HCT116 (cell line): ENCODE measurements at regions not wholly inside any gene's neighbourhood (a gene's known extent, or its start where the extent isn't known, plus 50 kb on each side); places are given as distances from the start of the nearest gene placed in this dataset.

ENCODE experiments used
- ATAC-seq: fragments of 200-7000 bp; cut with Tn5 transposase; 2 replicates; pipeline ENCODE4 v1.9.1; 2020; ENCODE audit warnings: mild to moderate bottlenecking, moderate library complexity
- BruUV-seq: library from RNA; stranded (reverse); fragments of 400-500 nt; replicated peaks from 2 replicates; lab custom pipeline; 2021; lab: Mats Ljungman, UMichigan
- CTCF ChIA-PET: fragments of 300-600 bp; sonication (Branson Sonifier 250); formaldehyde crosslinking; loops from one replicate; lab custom pipeline; 2021; ENCODE audit warnings: antibody characterized with exemption; lab: Charles Lee
- POLR2A ChIA-PET: fragments of 300-600, 350-600 bp; sonication (Branson Sonifier 250); formaldehyde crosslinking; loops from one replicate; lab custom pipeline; 2021; ENCODE audit warnings: antibody characterized with exemption; lab: Charles Lee
- RAD21 ChIA-PET, 2 experiments: fragments of 300-600 bp; sonication (Branson Sonifier 250); formaldehyde crosslinking; loops; one replicate each; lab custom pipeline; 2023; ENCODE audit warnings: low total read pairs in 2 of 2; ENCODE audit not compliant: uncharacterized antibody in 2 of 2, unreplicated experiment in 2 of 2, low non-redundant PET in 1 of 2; lab: Charles Lee
- DNase-seq: peaks from one replicate; pipeline ENCODE4 v3.0.0-alpha.2; 2010; ENCODE audit warnings: low read depth, low spot score
- H2AFZ ChIP-seq: fragments of 200-600 bp; shearing (Covaris generic), sonication (generic); 2 replicates; pipeline ENCODE4 v1.6.1; 2017; ENCODE audit warnings: low read depth, mixed run types, mixed read lengths, antibody characterized with exemption, low read length; ENCODE audit not compliant: poor library complexity, severe bottlenecking
- H3K27ac ChIP-seq: 2 replicates; pipeline ENCODE4 v1.5.1; 2012; ENCODE audit warnings: low read depth, low read length
- H3K27me3 ChIP-seq: fragments of 200-600 bp; sonication (generic); 2 replicates; pipeline ENCODE4 v1.6.1; 2016; ENCODE audit warnings: mixed run types, low read length, mixed read lengths; ENCODE audit not compliant: insufficient read depth
- H3K36me3 ChIP-seq, 2 experiments: fragments of 200-500 bp in 1 of 2; fragments of 200-600 bp in 1 of 2; sonication (Bioruptor generic) in 1 of 2; sonication (generic) in 1 of 2; 2 replicates each; pipeline versions ENCODE4 v1.5.1 to v1.6.1; 2014 to 2016; ENCODE audit warnings: low read length in 2 of 2, inconsistent platforms in 1 of 2, mixed read lengths in 1 of 2, mixed run types in 1 of 2; ENCODE audit not compliant: insufficient read depth in 2 of 2, control insufficient read depth in 1 of 2
- H3K4me1 ChIP-seq, 2 experiments: fragments of 200-600 bp in 1 of 2; sonication (generic) in 1 of 2; 2 replicates each; pipeline versions ENCODE4 v1.5.1 to v1.6.1; 2012 to 2017; ENCODE audit warnings: low read length in 2 of 2, inconsistent platforms in 1 of 2, mild to moderate bottlenecking in 1 of 2, mixed read lengths in 1 of 2, mixed run types in 1 of 2, moderate library complexity in 1 of 2; ENCODE audit not compliant: insufficient read depth in 2 of 2, control insufficient read depth in 1 of 2
- H3K4me2 ChIP-seq: fragments of 200-600 bp; sonication (generic); 2 replicates; pipeline ENCODE4 v1.6.1; 2017; ENCODE audit warnings: mixed run types, low read length, mixed read lengths
- H3K4me3 ChIP-seq, 2 experiments: fragments of 200-600 bp in 1 of 2; sonication (generic) in 1 of 2; replicated peaks in 1 of 2; 2 replicates each; pipeline ENCODE4 v1.5.1; 2011 to 2016; ENCODE audit warnings: low read length in 2 of 2, control low read depth in 1 of 2, low read depth in 1 of 2, mild to moderate bottlenecking in 1 of 2, mixed read lengths in 1 of 2, mixed run types in 1 of 2
- H3K79me2 ChIP-seq: fragments of 200-600 bp; sonication (generic); 2 replicates; pipeline ENCODE4 v1.6.1; 2017; ENCODE audit warnings: mild to moderate bottlenecking, mixed run types, low read length, moderate library complexity, mixed read lengths; ENCODE audit not compliant: insufficient read depth
- H3K9ac ChIP-seq: fragments of 200-600 bp; sonication (generic); 2 replicates; pipeline ENCODE4 v1.6.1; 2016; ENCODE audit warnings: low read length, mixed read lengths
- H3K9me2 ChIP-seq: fragments of 200-600 bp; sonication (generic), shearing (Covaris generic); 2 replicates; pipeline ENCODE4 v1.6.1; 2017; ENCODE audit warnings: mixed run types, mild to moderate bottlenecking, moderate library complexity; ENCODE audit not compliant: insufficient read depth
- H3K9me3 ChIP-seq, 2 experiments: fragments of 200-500 bp in 1 of 2; fragments of 200-600 bp in 1 of 2; sonication (Bioruptor generic) in 1 of 2; sonication (generic) in 1 of 2; 2 replicates each; pipeline ENCODE4 v1.6.1; 2014 to 2017; ENCODE audit warnings: low read length in 2 of 2, mixed read lengths in 2 of 2, inconsistent platforms in 1 of 2, low read depth in 1 of 2, mild to moderate bottlenecking in 1 of 2, mixed run types in 1 of 2, moderate library complexity in 1 of 2; ENCODE audit not compliant: control insufficient read depth in 1 of 2, insufficient read depth in 1 of 2
- H4K20me1 ChIP-seq: fragments of 200-600 bp; sonication (generic), shearing (Covaris generic); 2 replicates; pipeline ENCODE4 v1.6.1; 2017; ENCODE audit warnings: mixed run types, mild to moderate bottlenecking, moderate library complexity; ENCODE audit not compliant: insufficient read depth
- EGR1 ChIP-seq: IDR thresholded peaks from 2 replicates; pipeline ENCODE4 v1.6.1; 2012; ENCODE audit warnings: low read depth
- ELF1 ChIP-seq: IDR thresholded peaks from 2 replicates; pipeline ENCODE4 v1.6.1; 2012; ENCODE audit warnings: low read depth, borderline replicate concordance
- EZH2phosphoT487 ChIP-seq: fragments of 200-600 bp; IDR thresholded peaks from 2 replicates; pipeline ENCODE4 v1.6.1; 2018; ENCODE audit warnings: antibody characterized with exemption, borderline replicate concordance
- POLR2A ChIP-seq: IDR thresholded peaks from 2 replicates; pipeline ENCODE4 v1.7.0; 2011; ENCODE audit warnings: borderline replicate concordance; ENCODE audit not compliant: insufficient read depth, insufficient read length; ENCODE audit errors: extremely low read depth
- SIN3A ChIP-seq: IDR thresholded peaks from 2 replicates; pipeline ENCODE4 v1.6.1; 2012; ENCODE audit warnings: low read depth
- SP1 ChIP-seq: IDR thresholded peaks from 2 replicates; pipeline ENCODE4 v1.6.1; 2012; ENCODE audit warnings: low read depth
- TCF7L2 ChIP-seq: IDR thresholded peaks from 2 replicates; pipeline ENCODE4 v1.7.0; 2011; ENCODE audit warnings: borderline replicate concordance, inconsistent platforms; ENCODE audit not compliant: insufficient read depth, insufficient read length; ENCODE audit errors: extremely low read depth
- YY1 ChIP-seq: IDR thresholded peaks from 2 replicates; pipeline ENCODE4 v1.6.1; 2011; ENCODE audit warnings: low read length, low read depth, moderate library complexity, mild to moderate bottlenecking; ENCODE audit not compliant: insufficient replicate concordance; ENCODE audit errors: extremely low read depth
- intact Hi-C: fragments of 100-400 bp; cut with micrococcal nuclease; formaldehyde crosslinking; loops from 2 replicates; pipeline ENCODE4 v1.10.0; 2022
- TF ChIP-seq, protein P1 (sequence below): IDR thresholded peaks from 2 replicates; pipeline ENCODE4 v1.6.1; 2012
- TF ChIP-seq, protein P2 (sequence below): IDR thresholded peaks from 2 replicates; pipeline ENCODE4 v1.6.1; 2012
- TF ChIP-seq, protein P3 (sequence below): IDR thresholded peaks from 2 replicates; pipeline ENCODE4 v1.6.1; 2012; ENCODE audit warnings: low read depth

DNA sequence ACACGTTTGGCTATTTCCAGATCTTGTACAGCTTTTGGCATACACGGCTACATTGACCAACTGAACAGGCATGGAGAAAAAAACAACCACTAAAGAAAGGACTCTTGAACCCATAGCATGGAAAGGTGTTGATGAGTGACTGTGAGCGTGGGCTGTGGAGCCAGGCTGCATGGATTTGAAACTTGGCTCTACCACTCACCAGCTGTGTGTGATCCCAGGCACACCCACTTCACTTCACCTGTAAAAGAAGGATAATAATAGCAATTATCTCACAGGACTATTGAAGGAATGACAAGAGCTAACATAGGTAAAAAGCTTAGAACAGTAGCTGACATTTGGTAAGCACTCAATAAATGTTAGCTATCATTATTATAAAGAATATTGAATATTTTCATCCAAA is 301.7 kb upstream of the CPEB2 start:
- Histone ChIP-seq H3K36me3 (no peaks in the 10 kb centered on the region), H3K4me3 (no peak overlapping the region), H3K79me2 (no peaks in the 10 kb centered on the region), H3K27ac (no peak overlapping the region), H3K9ac (no peak overlapping the region), H4K20me1 (no peaks in the 10 kb centered on the region), H3K4me2 (no peak overlapping the region), H2AFZ (no peak overlapping the region), H3K9me3 (no peaks in the 10 kb centered on the region), H3K27me3 (no peaks in the 10 kb centered on the region), H3K9me2 (no peaks in the 10 kb centered on the region), H3K4me1 (no peaks in the 10 kb centered on the region)
- ATAC-seq (no peak), DNase-seq (no peak)
- RAD21 ChIA-PET, result no interaction called here
- BruUV-seq, result no TSS peak
- TF ChIP-seq SP1 (no peak), YY1 (no peak), ELF1 (no peak), EGR1 (no peak), SIN3A (no peak), POLR2A (no peak), TCF7L2 (no peak), EZH2phosphoT487 (no peak)
- TF ChIP-seq, protein P1, sequence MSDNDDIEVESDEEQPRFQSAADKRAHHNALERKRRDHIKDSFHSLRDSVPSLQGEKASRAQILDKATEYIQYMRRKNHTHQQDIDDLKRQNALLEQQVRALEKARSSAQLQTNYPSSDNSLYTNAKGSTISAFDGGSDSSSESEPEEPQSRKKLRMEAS, result no peak
- TF ChIP-seq, protein P2, sequence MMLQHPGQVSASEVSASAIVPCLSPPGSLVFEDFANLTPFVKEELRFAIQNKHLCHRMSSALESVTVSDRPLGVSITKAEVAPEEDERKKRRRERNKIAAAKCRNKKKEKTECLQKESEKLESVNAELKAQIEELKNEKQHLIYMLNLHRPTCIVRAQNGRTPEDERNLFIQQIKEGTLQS, result no peak
- TF ChIP-seq, protein P3, sequence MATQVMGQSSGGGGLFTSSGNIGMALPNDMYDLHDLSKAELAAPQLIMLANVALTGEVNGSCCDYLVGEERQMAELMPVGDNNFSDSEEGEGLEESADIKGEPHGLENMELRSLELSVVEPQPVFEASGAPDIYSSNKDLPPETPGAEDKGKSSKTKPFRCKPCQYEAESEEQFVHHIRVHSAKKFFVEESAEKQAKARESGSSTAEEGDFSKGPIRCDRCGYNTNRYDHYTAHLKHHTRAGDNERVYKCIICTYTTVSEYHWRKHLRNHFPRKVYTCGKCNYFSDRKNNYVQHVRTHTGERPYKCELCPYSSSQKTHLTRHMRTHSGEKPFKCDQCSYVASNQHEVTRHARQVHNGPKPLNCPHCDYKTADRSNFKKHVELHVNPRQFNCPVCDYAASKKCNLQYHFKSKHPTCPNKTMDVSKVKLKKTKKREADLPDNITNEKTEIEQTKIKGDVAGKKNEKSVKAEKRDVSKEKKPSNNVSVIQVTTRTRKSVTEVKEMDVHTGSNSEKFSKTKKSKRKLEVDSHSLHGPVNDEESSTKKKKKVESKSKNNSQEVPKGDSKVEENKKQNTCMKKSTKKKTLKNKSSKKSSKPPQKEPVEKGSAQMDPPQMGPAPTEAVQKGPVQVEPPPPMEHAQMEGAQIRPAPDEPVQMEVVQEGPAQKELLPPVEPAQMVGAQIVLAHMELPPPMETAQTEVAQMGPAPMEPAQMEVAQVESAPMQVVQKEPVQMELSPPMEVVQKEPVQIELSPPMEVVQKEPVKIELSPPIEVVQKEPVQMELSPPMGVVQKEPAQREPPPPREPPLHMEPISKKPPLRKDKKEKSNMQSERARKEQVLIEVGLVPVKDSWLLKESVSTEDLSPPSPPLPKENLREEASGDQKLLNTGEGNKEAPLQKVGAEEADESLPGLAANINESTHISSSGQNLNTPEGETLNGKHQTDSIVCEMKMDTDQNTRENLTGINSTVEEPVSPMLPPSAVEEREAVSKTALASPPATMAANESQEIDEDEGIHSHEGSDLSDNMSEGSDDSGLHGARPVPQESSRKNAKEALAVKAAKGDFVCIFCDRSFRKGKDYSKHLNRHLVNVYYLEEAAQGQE, result no peak
- CTCF ChIA-PET, result no interaction called here
- POLR2A ChIA-PET, result no interaction called here
- intact Hi-C loops, result no loop called here
